HG03175 (cell line): ENCODE measurements at regions not wholly inside any gene's neighbourhood (a gene's known extent, or its start where the extent isn't known, plus 50 kb on each side); places are given as distances from the start of the nearest gene placed in this dataset.

Experiments used
- ATAC-seq: cut with Tn5 transposase; IDR thresholded peaks from one replicate; pipeline ENCODE4 v1.9.1; 2021; ENCODE audit warnings: mild to moderate bottlenecking, moderate library complexity; ENCODE audit not compliant: unreplicated experiment

- no peak for ATAC-seq
Measured at GRCh38 chr7:11895337-11895736, 63.3 kb upstream of the THSD7A start.

- ATAC-seq, result no peak
Measured at GRCh38 chr7:11896663-11897062, 64.7 kb upstream of the THSD7A start.

- ATAC-seq, result no peak
Measured at GRCh38 chr7:11899247-11899646, 67.2 kb upstream of the THSD7A start.

- no peak for ATAC-seq
Measured at GRCh38 chr7:11910253-11910652, 78.3 kb upstream of the THSD7A start.

DNA sequence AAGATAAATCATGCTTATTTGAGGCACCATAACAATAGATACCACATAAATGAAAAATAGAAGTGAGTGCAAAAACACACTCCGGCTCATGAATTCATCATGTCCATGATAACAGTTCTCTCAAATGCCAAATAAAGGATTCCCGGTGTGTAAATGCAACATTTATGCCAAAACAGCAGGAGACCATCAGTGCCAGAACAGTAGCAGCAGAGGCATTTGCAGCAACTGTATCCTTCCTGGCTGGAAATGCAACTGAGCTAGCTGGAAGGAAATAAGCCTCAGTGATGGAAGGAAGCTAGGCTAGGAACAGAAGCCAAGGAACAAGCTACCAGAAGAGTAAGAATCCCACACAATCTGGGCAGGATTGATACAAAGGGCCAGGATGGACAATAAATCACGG, 79.9 kb upstream of the THSD7A start:
- ATAC-seq, result no peak

GRCh38 chr7:11914645-11915044, 82.6 kb upstream of the THSD7A start:
- no peak for ATAC-seq

- ATAC-seq, result no peak
Measured at GRCh38 chr7:11923376-11923930, 91.5 kb upstream of the THSD7A start.

- ATAC-seq, result no peak
Measured at GRCh38 chr7:11931307-11931706, 99.3 kb upstream of the THSD7A start.

GRCh38 chr7:11934796-11935195, 102.8 kb upstream of the THSD7A start:
- no peak for ATAC-seq

DNA sequence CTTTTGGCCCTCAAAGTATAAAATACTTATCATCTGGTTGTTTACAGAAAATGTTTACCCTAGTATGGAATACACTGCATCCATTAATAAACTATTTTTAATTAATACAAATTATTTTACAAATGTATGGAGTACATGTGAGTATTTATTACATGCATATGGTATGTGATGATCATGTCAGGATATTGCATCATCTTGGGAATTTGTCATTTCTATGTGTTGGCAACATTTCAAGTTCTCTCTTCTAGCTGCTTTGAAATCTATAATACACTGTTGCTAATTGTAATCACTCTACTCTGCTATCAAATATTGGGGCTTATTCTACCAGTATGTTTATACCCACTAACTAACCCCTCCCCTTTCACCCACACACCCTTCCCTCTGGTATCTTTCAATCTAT, 103.9 kb upstream of the THSD7A start:
- no peak for ATAC-seq

DNA sequence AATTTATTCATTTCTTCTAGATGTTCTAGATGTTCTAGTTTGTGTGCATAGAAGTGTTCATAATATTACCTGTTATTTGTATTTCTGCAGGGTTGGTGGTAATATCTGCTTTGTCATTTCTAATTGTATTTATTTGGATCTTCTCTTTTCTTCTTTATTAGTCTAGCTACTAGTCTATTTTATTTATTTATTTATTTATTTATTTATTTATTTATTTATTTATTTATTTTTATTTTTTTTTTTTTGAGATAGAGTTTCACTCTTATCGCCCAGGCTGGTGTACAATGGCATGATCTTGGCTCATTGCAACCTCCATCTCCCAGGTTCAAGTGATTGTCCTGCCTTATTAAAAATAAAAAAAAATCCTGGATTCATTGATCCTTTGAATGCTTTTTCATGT, 114.8 kb upstream of the THSD7A start:
- ATAC-seq, result no peak

GRCh38 chr7:11950281-11950680, 118.3 kb upstream of the THSD7A start:
- ATAC-seq, result no peak

- ATAC-seq, result no peak
Measured at GRCh38 chr7:11950942-11951341, 118.9 kb upstream of the THSD7A start.

GRCh38 chr7:11951909-11952308, 119.9 kb upstream of the THSD7A start:
- ATAC-seq, result no peak

DNA sequence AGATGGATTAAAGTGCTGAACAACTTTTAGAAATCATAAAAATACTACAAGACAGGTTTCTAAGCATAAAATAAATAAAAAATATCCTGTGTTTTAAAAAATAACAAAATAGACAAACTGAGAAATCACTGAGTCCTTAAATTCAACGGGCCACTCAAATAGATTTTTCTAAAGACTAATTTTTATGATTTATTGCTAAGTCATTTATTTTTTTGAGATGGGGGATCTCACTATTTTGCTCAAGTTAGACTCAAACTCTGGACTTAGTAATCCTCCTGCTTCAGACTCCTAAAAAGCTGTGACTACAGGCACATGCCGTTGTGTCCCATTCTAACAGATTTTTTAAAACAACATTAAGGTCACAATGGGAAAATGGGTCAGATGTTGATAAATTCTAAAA, 121.0 kb upstream of the THSD7A start:
- ATAC-seq, result no peak

DNA sequence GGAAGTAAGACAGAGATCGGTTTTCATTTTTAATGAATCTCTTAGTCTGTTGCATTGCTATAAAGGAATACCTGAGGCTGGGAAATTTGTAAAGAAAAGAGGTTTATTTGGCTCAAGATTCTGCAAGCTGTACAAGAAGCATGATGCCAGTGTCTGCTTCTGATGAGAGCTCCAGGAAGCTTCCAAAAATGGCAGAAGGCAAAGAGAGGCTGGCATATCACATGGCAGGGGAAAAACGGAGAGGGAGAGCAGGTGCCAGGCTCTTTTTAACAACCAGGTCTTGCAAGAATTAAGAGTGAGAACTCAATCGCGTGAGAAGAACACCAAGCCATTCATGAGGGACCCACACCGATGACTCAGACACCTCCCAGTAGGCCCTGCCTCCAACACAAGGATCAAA, 125.0 kb upstream of the THSD7A start:
- no peak for ATAC-seq

- no peak for ATAC-seq
Measured at GRCh38 chr7:11957956-11958355, 126.0 kb upstream of the THSD7A start.

- no peak for ATAC-seq
Measured at GRCh38 chr7:11959121-11959520, 127.1 kb upstream of the THSD7A start.

- no peak for ATAC-seq
Measured at GRCh38 chr7:11960621-11961020, 128.6 kb upstream of the THSD7A start.

- no peak for ATAC-seq
Measured at GRCh38 chr7:11969643-11970042, 137.6 kb upstream of the THSD7A start.

DNA sequence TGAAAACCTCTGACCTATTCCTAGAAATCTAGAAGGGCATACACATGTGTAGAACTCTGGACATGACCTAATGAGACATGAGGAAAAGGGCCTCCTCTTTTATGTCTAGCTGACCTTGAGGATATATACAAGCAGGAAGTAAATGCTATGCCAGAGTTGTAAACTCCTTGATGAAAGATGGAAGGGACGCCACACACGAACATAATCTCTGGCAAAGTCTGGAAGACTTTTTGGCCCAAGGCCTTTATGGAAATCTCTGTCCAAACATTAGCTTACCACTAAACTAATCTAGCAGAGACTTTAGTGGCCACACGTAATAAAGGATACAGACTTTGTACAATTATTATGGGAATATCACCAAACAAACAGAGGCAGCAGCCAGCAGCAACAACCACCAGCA, 138.1 kb upstream of the THSD7A start:
- no peak for ATAC-seq

GRCh38 chr7:11985376-11985775, 153.4 kb upstream of the THSD7A start:
- no peak for ATAC-seq

GRCh38 chr7:11985971-11986370, 154.0 kb upstream of the THSD7A start:
- no peak for ATAC-seq

GRCh38 chr7:11988186-11988585, 156.2 kb upstream of the THSD7A start:
- no peak for ATAC-seq
